ENCODE measurements at regions not wholly inside any gene's neighbourhood (a gene's known extent, or its start where the extent isn't known, plus 50 kb on each side); places are given as distances from the start of the nearest gene placed in this dataset.
"Not testable (repeated sequence)": the region's sequence is repeated elsewhere in the genome, so short reads cannot be mapped to it uniquely, and the experiment has no call there.

GRCh38 chr7:56493704-56494450 is 377.7 kb upstream of the NUPR2 start:
- H3K27me3 ChIP-seq (ENCODE audit: low read depth, low read length) = no peaks in the 10 kb centered on the region
- no peaks in the 10 kb centered on the region for H3K4me1 ChIP-seq (ENCODE audit: control insufficient read depth in 1 of 2, insufficient read depth in 2 of 2, low read length in 2 of 2)
- H3K9me3 ChIP-seq (ENCODE audit: control insufficient read depth in 1 of 2, low read length in 2 of 2) = peaks cover 7 to 61% of the 10 kb centered on the region in 2 donors
- H3K4me3 ChIP-seq (ENCODE audit: low read depth in 1 of 2, low read length in 2 of 2) = no peak overlapping the region
- no peak overlapping the region for H3K27ac ChIP-seq (ENCODE audit: low read length)
- no peaks in the 10 kb centered on the region for H3K36me3 ChIP-seq (ENCODE audit: control insufficient read depth in 1 of 2, insufficient read depth in 2 of 2, low read length in 2 of 2)

DNA sequence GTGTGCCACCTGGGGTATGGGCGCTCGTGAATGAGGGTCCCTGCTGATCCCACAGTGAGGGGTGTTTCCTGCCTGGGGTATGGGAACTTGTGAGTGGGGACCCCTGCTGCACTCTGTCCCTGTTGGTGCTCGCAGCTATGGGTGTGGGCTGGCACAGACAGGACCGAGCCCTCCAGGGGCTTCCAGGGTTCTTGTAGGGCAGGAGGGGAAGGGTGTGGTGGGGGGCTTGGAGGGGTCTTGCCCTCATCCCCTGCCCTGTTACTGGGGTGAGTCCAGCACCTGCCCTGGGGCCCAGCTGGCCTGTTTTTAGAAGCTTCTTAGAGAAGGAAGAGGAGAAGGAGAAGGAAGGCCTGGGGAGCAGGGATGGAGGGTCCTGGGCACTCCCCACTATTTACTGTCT is 377.0 kb upstream of the NUPR2 start:
- Histone ChIP-seq H3K9me3 (ENCODE audit: control insufficient read depth in 1 of 2, low read length in 2 of 2) (peaks cover 7 to 65% of the 10 kb centered on the region in 2 donors), H3K27ac (ENCODE audit: low read length) (no peak overlapping the region), H3K36me3 (ENCODE audit: control insufficient read depth in 1 of 2, insufficient read depth in 2 of 2, low read length in 2 of 2) (no peaks in the 10 kb centered on the region), H3K4me3 (ENCODE audit: low read depth in 1 of 2, low read length in 2 of 2) (no peak overlapping the region), H3K27me3 (ENCODE audit: low read depth, low read length) (no peaks in the 10 kb centered on the region), H3K4me1 (ENCODE audit: control insufficient read depth in 1 of 2, insufficient read depth in 2 of 2, low read length in 2 of 2) (no peaks in the 10 kb centered on the region)

DNA sequence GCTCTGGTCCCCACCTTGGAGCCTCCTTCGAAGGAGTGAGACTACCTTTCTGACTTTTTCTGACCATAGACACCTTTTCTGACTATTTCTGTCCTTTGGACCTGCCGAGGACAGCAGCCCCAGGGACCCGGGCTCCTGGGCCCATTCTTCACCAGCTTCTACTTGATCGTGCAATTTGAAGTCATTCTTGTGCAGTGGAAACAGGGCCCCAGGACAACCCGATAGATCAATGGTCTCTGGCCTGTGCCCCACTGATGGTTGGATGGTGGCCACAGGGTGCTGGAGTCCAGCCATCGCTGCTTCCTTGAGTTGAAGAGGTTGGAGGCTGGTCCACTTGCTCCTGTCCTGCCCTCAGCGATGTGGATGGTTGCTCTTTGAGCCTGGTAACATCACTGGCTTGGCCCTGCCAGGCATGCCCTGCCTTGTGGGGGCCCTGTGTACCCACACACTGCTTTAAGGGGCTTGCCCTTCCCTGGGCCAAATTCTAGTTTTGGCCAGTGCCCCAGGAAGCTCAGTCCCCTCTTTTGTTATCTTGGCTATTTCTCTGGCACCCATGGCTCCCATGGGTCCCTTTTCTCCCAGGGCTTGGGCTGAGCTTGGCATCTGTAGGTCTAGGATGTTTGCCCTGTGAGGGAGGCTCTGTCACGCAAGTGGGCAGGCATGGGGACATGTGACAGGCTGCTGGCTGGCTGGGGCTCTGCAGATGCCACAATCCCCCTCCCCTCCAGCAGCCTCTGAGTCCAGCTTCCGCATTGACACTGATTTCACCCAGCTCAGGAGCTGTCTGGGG is 375.6 kb upstream of the NUPR2 start:
- no peaks in the 10 kb centered on the region for H3K4me1 ChIP-seq (ENCODE audit: control insufficient read depth in 1 of 2, insufficient read depth in 2 of 2, low read length in 2 of 2)
- H3K36me3 ChIP-seq (ENCODE audit: control insufficient read depth in 1 of 2, insufficient read depth in 2 of 2, low read length in 2 of 2) = no peaks in the 10 kb centered on the region
- H3K9me3 ChIP-seq (ENCODE audit: control insufficient read depth in 1 of 2, low read length in 2 of 2) = peaks cover 7 to 65% of the 10 kb centered on the region in 2 donors
- no peak overlapping the region for H3K27ac ChIP-seq (ENCODE audit: low read length)
- H3K4me3 ChIP-seq (ENCODE audit: low read depth in 1 of 2, low read length in 2 of 2) = peak overlapping the region in 1 of 2 donors; percentile 44
- H3K27me3 ChIP-seq (ENCODE audit: low read depth, low read length) = no peaks in the 10 kb centered on the region

DNA sequence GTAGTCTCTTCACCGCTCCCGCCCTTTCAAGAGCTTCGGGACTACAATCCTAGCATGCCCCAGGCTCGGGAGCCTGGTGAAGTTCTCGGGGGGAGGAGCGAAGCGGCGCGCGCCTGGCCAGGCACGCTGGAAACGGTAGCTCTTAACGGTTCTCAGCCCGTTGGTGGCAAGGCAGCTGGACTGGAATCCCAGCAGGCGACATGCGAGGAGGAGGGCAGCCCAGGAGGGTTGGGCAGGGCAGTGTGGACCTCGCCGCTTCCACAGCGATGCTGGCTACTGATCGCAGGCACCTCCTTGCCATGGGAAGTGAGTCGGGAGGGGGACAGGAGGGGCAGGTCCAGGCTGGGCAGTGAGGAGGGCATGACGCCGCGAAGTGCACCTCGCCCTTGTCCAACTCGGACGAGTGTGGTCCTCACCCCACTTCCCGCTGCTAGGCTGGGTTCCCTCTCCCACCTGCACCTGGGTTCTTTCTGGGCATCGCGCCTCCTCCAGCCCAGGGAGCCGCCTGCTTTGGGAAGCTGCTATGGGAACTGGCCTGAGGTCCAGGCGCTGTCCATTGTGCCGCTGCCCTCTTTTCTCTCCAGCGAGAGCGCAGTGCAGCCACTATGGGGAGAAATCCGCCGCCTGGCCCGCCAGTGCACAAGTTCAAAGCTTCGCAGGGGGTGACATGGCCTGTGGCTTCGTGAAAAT is 367.8 kb upstream of the NUPR2 start:
- Histone ChIP-seq H3K9me3 (ENCODE audit: control insufficient read depth in 1 of 2, low read length in 2 of 2) (peaks cover 10 to 54% of the 10 kb centered on the region in 2 donors), H3K4me1 (ENCODE audit: control insufficient read depth in 1 of 2, insufficient read depth in 2 of 2, low read length in 2 of 2) (no peaks in the 10 kb centered on the region), H3K36me3 (ENCODE audit: control insufficient read depth in 1 of 2, insufficient read depth in 2 of 2, low read length in 2 of 2) (no peaks in the 10 kb centered on the region), H3K4me3 (ENCODE audit: low read depth in 1 of 2, low read length in 2 of 2) (peak overlapping the region in 1 of 2 donors; percentile 43), H3K27me3 (ENCODE audit: low read depth, low read length) (no peaks in the 10 kb centered on the region), H3K27ac (ENCODE audit: low read length) (no peak overlapping the region)

DNA sequence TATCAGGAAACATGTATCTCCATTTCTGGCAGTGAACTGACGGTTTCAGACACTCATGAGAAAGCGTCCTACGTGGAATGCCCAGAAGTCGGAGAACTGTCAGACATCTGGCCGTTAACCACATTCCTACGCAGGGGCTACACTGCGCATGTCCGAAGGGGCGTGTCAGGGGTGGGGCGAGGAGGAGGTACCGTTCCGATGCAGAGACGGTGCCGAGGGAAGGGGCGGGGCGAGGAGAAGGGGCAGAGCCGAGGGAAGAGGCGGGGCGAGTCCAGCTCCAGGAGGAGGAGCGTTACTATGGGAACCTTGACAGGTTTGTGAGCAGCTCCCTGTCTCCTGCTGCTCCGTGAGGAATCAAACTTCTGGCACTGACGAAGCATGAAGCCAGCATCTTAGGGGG is 366.9 kb upstream of the NUPR2 start:
- Histone ChIP-seq H3K9me3 (ENCODE audit: control insufficient read depth in 1 of 2, low read length in 2 of 2) (peaks cover 10 to 56% of the 10 kb centered on the region in 2 donors), H3K4me1 (ENCODE audit: control insufficient read depth in 1 of 2, insufficient read depth in 2 of 2, low read length in 2 of 2) (no peaks in the 10 kb centered on the region), H3K4me3 (ENCODE audit: low read depth in 1 of 2, low read length in 2 of 2) (peak overlapping the region in 1 of 2 donors; percentile 43), H3K27ac (ENCODE audit: low read length) (no peak overlapping the region), H3K36me3 (ENCODE audit: control insufficient read depth in 1 of 2, insufficient read depth in 2 of 2, low read length in 2 of 2) (no peaks in the 10 kb centered on the region), H3K27me3 (ENCODE audit: low read depth, low read length) (no peaks in the 10 kb centered on the region)

- peaks cover 11 to 69% of the 10 kb centered on the region in 2 donors for H3K9me3 ChIP-seq (ENCODE audit: control insufficient read depth in 1 of 2, low read length in 2 of 2)
- H3K4me1 ChIP-seq (ENCODE audit: control insufficient read depth in 1 of 2, insufficient read depth in 2 of 2, low read length in 2 of 2) = no peaks in the 10 kb centered on the region
- H3K4me3 ChIP-seq (ENCODE audit: low read depth in 1 of 2, low read length in 2 of 2) = peak overlapping the region in 1 of 2 donors; percentile 41
- H3K36me3 ChIP-seq (ENCODE audit: control insufficient read depth in 1 of 2, insufficient read depth in 2 of 2, low read length in 2 of 2) = no peaks in the 10 kb centered on the region
- H3K27me3 ChIP-seq (ENCODE audit: low read depth, low read length) = no peaks in the 10 kb centered on the region
- no peak overlapping the region for H3K27ac ChIP-seq (ENCODE audit: low read length)
These were observed 363.5 kb upstream of the NUPR2 start for GRCh38 chr7:56479748-56480147.

- Histone ChIP-seq H3K4me3 (ENCODE audit: low read depth in 1 of 2, low read length in 2 of 2) (peak overlapping the region in 1 of 2 donors; percentile 41), H3K4me1 (ENCODE audit: control insufficient read depth in 1 of 2, insufficient read depth in 2 of 2, low read length in 2 of 2) (no peaks in the 10 kb centered on the region), H3K36me3 (ENCODE audit: control insufficient read depth in 1 of 2, insufficient read depth in 2 of 2, low read length in 2 of 2) (no peaks in the 10 kb centered on the region), H3K27me3 (ENCODE audit: low read depth, low read length) (no peaks in the 10 kb centered on the region), H3K9me3 (ENCODE audit: control insufficient read depth in 1 of 2, low read length in 2 of 2) (peaks cover 11 to 69% of the 10 kb centered on the region in 2 donors), H3K27ac (ENCODE audit: low read length) (no peak overlapping the region)
These were observed 362.9 kb upstream of the NUPR2 start for GRCh38 chr7:56479136-56479535.

DNA sequence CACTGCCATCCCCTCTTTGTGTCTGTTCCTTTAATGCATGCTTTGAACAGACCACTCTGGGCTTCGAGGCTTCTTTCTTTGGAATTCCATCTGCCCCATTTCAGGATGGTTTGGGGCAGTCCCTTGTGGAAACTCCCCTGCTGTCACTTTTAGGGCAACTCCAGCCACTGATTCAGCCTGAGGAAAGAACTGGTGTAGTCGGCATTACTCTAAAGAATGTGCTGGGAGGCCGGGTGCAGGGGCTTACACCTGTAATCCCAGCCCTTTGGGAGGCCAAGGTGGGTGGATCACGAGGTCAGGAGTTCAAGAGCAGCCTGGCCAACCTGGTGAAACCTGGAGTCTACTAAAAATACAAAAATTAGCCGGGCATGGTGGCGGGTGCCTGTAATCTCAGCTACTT is 358.1 kb upstream of the NUPR2 start:
- Histone ChIP-seq H3K4me1 (ENCODE audit: control insufficient read depth in 1 of 2, insufficient read depth in 2 of 2, low read length in 2 of 2) (no peaks in the 10 kb centered on the region), H3K4me3 (ENCODE audit: low read depth in 1 of 2, low read length in 2 of 2) (peak overlapping the region in 1 of 2 donors; percentile 30), H3K27ac (ENCODE audit: low read length) (no peak overlapping the region), H3K27me3 (ENCODE audit: low read depth, low read length) (no peaks in the 10 kb centered on the region), H3K36me3 (ENCODE audit: control insufficient read depth in 1 of 2, insufficient read depth in 2 of 2, low read length in 2 of 2) (no peaks in the 10 kb centered on the region), H3K9me3 (ENCODE audit: control insufficient read depth in 1 of 2, low read length in 2 of 2) (peaks cover 29 to 86% of the 10 kb centered on the region in 2 donors)

DNA sequence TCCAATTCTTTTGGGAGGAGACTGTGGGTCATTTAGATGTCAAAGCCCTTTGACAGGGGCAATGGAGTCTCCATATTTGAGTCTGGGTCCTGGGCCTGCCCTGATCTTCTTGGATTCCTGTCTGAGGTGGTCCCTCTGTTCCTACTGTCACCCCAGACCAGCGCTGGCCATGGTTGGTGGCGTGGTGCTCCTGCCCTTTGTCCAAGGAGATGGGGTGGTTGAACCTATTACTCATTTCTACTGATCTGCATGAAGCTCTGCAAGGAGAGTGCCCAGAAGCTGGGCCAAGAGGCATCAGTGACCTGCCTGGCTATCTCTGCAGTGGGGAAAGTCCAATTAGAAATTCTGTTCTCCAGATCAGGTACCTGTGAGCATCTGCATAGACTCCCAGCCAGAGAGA is 355.6 kb upstream of the NUPR2 start:
- Histone ChIP-seq H3K4me3 (ENCODE audit: low read depth in 1 of 2, low read length in 2 of 2) (peak overlapping the region in 1 of 2 donors; percentile 21), H3K9me3 (ENCODE audit: control insufficient read depth in 1 of 2, low read length in 2 of 2) (peaks cover 39 to 88% of the 10 kb centered on the region in 2 donors), H3K36me3 (ENCODE audit: control insufficient read depth in 1 of 2, insufficient read depth in 2 of 2, low read length in 2 of 2) (no peaks in the 10 kb centered on the region), H3K27ac (ENCODE audit: low read length) (no peak overlapping the region), H3K4me1 (ENCODE audit: control insufficient read depth in 1 of 2, insufficient read depth in 2 of 2, low read length in 2 of 2) (no peaks in the 10 kb centered on the region), H3K27me3 (ENCODE audit: low read depth, low read length) (no peaks in the 10 kb centered on the region)

- H3K36me3 ChIP-seq (ENCODE audit: control insufficient read depth in 1 of 2, insufficient read depth in 2 of 2, low read length in 2 of 2); H3K27me3 ChIP-seq (ENCODE audit: low read depth, low read length); H3K27ac ChIP-seq (ENCODE audit: low read length); H3K4me1 ChIP-seq (ENCODE audit: control insufficient read depth in 1 of 2, insufficient read depth in 2 of 2, low read length in 2 of 2): not testable (repeated sequence)
- Histone ChIP-seq H3K4me3 (ENCODE audit: low read depth in 1 of 2, low read length in 2 of 2) (peak overlapping the region in 1 of 2 donors; percentile 25), H3K9me3 (ENCODE audit: control insufficient read depth in 1 of 2, low read length in 2 of 2) (peaks cover 41 to 79% of the 10 kb centered on the region in 2 donors)
These were observed 350.6 kb upstream of the NUPR2 start for GRCh38 chr7:56466607-56467525.

Measured in muscle layer of duodenum (tissue), 2 donors.